Right lobe of liver (tissue), 6 donors: ENCODE measurements at regions not wholly inside any gene's neighbourhood (a gene's known extent, or its start where the extent isn't known, plus 50 kb on each side); places are given as distances from the start of the nearest gene placed in this dataset.

Source experiments
- ATAC-seq, 4 donors: fragments of 200-7000 bp; cut with Tn5 transposase; one replicate each; pipeline ENCODE4 v1.9.1; 2020; ENCODE audit warnings: mild to moderate bottlenecking in 4 of 4, moderate library complexity in 4 of 4
- DNase-seq, 3 donors: peaks; one replicate each; pipeline ENCODE4 v3.0.0-alpha.2; 2020
- H3K27ac ChIP-seq, 3 donors: fragments of 200-600 bp; one replicate each; pipeline ENCODE4 v1.8.0; 2022
- H3K27me3 ChIP-seq, 2 donors: fragments of 200-600 bp; one replicate each; pipeline ENCODE4 v1.8.0; 2022
- H3K36me3 ChIP-seq, 4 donors: fragments of 200-600 bp; sonication (generic) in 1 of 4; one replicate each; pipeline versions ENCODE4 v1.5.1 to v1.8.0; 2017 to 2022; ENCODE audit warnings: control low read depth in 1 of 4
- H3K4me1 ChIP-seq, 4 donors: fragments of 200-600 bp; sonication (generic) in 1 of 4; one replicate each; pipeline versions ENCODE4 v1.5.1 to v1.8.0; 2017 to 2022; ENCODE audit warnings: control low read depth in 1 of 4
- H3K4me3 ChIP-seq, 3 donors: fragments of 200-600 bp; one replicate each; pipeline ENCODE4 v1.8.0; 2022
- H3K9me3 ChIP-seq, 4 donors: fragments of 200-600 bp; sonication (generic) in 1 of 4; one replicate each; pipeline versions ENCODE4 v1.5.1 to v1.8.0; 2017 to 2022; ENCODE audit warnings: control low read depth in 1 of 4
- CTCF ChIP-seq, 4 donors: fragments of 200-600 bp in 3 of 4; fragments of 450-650 bp in 1 of 4; IDR thresholded peaks; one replicate each; pipeline versions ENCODE4 v1.5.1 to v1.8.0; 2016 to 2022; ENCODE audit warnings: antibody characterized with exemption in 4 of 4, mild to moderate bottlenecking in 2 of 4
- POLR2A ChIP-seq: fragments of 450-650 bp; IDR thresholded peaks from one replicate; pipeline ENCODE4 v1.6.1; 2017; ENCODE audit warnings: antibody characterized with exemption, mild to moderate bottlenecking
- WGBS: methylation state at CpG from one replicate; pipeline ENCODE4 v1.1.6; 2018; ENCODE audit warnings: low coverage, low lambda C conversion rate; ENCODE audit not compliant: insufficient coverage; ENCODE audit errors: missing lambda C conversion rate; 5-methylcytosine and 5-hydroxymethylcytosine counted together
- intact Hi-C, 2 donors: fragments of 100-400 bp; cut with DNase I; formaldehyde crosslinking; loops; one replicate each; pipeline versions ENCODE4 v1.11.2 to v1.14.1; 2022
- donor health status: DM: no; HTN: yes; CAD: no.
- donor health status: DM: no; HTN: no; CAD: no.
- donor health status: DM: no; HTN: no; CAD: no.
- donor health status: DM: no; HTN: yes; CAD: no.
- donor health status: DM: no; HTN: yes; CAD: no.

GRCh38 chr4:158319880-158320279 lies 109.6 kb downstream of the TMEM144 start:
- WGBS: 80% methylated on average over 7 of the region's 7 CpGs
- no peak for ATAC-seq
- no peak for DNase-seq
- Histone ChIP-seq H3K27me3 (no peaks in the 10 kb centered on the region), H3K4me1 (no peaks in the 10 kb centered on the region), H3K9me3 (no peaks in the 10 kb centered on the region), H3K4me3 (no peak overlapping the region), H3K36me3 (no peaks in the 10 kb centered on the region), H3K27ac (no peak overlapping the region)
- TF ChIP-seq CTCF (IDR thresholded peaks at IDR 0.05) (no peak), POLR2A (no peak)
- intact Hi-C loops: no loop called here

GRCh38 chr4:158322109-158322508 lies 111.8 kb downstream of the TMEM144 start:
- Histone ChIP-seq H3K27ac (no peak overlapping the region), H3K27me3 (no peaks in the 10 kb centered on the region), H3K36me3 (no peaks in the 10 kb centered on the region), H3K9me3 (no peaks in the 10 kb centered on the region), H3K4me1 (no peaks in the 10 kb centered on the region), H3K4me3 (no peak overlapping the region)
- WGBS: 50% methylated on average over 1 of the region's 1 CpG
- no peak for ATAC-seq
- DNase-seq: no peak
- intact Hi-C loops: no loop called here
- TF ChIP-seq POLR2A: no peak
- no peak for TF ChIP-seq CTCF (IDR thresholded peaks at IDR 0.05)

- Histone ChIP-seq H3K9me3 (no peaks in the 10 kb centered on the region), H3K27me3 (no peaks in the 10 kb centered on the region), H3K36me3 (no peaks in the 10 kb centered on the region), H3K4me3 (no peak overlapping the region), H3K4me1 (no peaks in the 10 kb centered on the region), H3K27ac (no peak overlapping the region)
- DNase-seq (no peak), ATAC-seq (no peak)
- WGBS: 43% methylated on average over 5 of the region's 5 CpGs
- TF ChIP-seq CTCF (IDR thresholded peaks at IDR 0.05) (no peak), POLR2A (no peak)
- intact Hi-C loops: no loop called here
Measured at GRCh38 chr4:158327525-158327924, 117.2 kb downstream of the TMEM144 start.

- TF ChIP-seq POLR2A (no peak), CTCF (IDR thresholded peaks at IDR 0.05) (no peak)
- no peaks in the 10 kb centered on the region for H3K27me3 ChIP-seq
- no peak overlapping the region for H3K27ac ChIP-seq
- H3K9me3 ChIP-seq: no peaks in the 10 kb centered on the region
- H3K36me3 ChIP-seq: no peaks in the 10 kb centered on the region
- ATAC-seq: no peak
- no peak overlapping the region for H3K4me3 ChIP-seq
- H3K4me1 ChIP-seq: no peaks in the 10 kb centered on the region
- intact Hi-C loops: no loop called here
- no peak for DNase-seq
Measured at GRCh38 chr4:158331863-158332262, 121.6 kb downstream of the TMEM144 start.

- DNase-seq: no peak
Measured at GRCh38 chr4:158333820-158334219, 123.5 kb downstream of the TMEM144 start.

More at GRCh38 chr4:158333820-158334219, 123.5 kb downstream of the TMEM144 start:
- H3K27ac ChIP-seq: no peak overlapping the region
- H3K27me3 ChIP-seq: no peaks in the 10 kb centered on the region
- TF ChIP-seq CTCF (IDR thresholded peaks at IDR 0.05) (no peak), POLR2A (no peak)
- ATAC-seq: no peak
- no peaks in the 10 kb centered on the region for H3K4me1 ChIP-seq
- no peak overlapping the region for H3K4me3 ChIP-seq
- H3K9me3 ChIP-seq: no peaks in the 10 kb centered on the region
- WGBS: 59% methylated on average over 3 of the region's 3 CpGs
- intact Hi-C loops: no loop called here
- H3K36me3 ChIP-seq: no peaks in the 10 kb centered on the region
